PC-3 (cell line): ENCODE measurements at regions not wholly inside any gene's neighbourhood (a gene's known extent, or its start where the extent isn't known, plus 50 kb on each side); places are given as distances from the start of the nearest gene placed in this dataset.
"Not testable (repeated sequence)": the region's sequence is repeated elsewhere in the genome, so short reads cannot be mapped to it uniquely, and the experiment has no call there.

ENCODE experiments used
- ATAC-seq: fragments of 200-7000 bp; cut with Tn5 transposase; 2 replicates; pipeline ENCODE4 v1.9.1; 2020; ENCODE audit warnings: mild to moderate bottlenecking, moderate library complexity
- BruUV-seq: library from RNA; stranded (reverse); fragments of 400-500 nt; replicated peaks from 2 replicates; lab custom pipeline; 2021; lab: Mats Ljungman, UMichigan
- CTCF ChIA-PET: fragments of 300-600 bp; sonication (Branson Sonifier 250); formaldehyde crosslinking; loops from one replicate; lab custom pipeline; 2022; ENCODE audit warnings: antibody characterized with exemption; lab: Charles Lee
- POLR2A ChIA-PET: fragments of 300-600 bp; sonication (Branson Sonifier 250); formaldehyde crosslinking; loops from one replicate; lab custom pipeline; 2022; ENCODE audit warnings: antibody characterized with exemption; ENCODE audit not compliant: unreplicated experiment; lab: Charles Lee
- DNase-seq: peaks from one replicate; pipeline ENCODE4 v3.0.0-alpha.2; 2015
- H2AFZ ChIP-seq: fragments of 300-600 bp; sonication (generic); 2 replicates; pipeline ENCODE4 v1.6.0; 2016; ENCODE audit warnings: antibody characterized with exemption, low read length
- H3F3A ChIP-seq: fragments of 300-600 bp; sonication (generic); one replicate; pipeline ENCODE4 v1.6.0; 2017; ENCODE audit warnings: antibody characterized with exemption, low read length, control low read depth, mild to moderate bottlenecking; ENCODE audit not compliant: unreplicated experiment
- H3K27ac ChIP-seq: fragments of 300-600 bp; sonication (generic); 2 replicates; pipeline ENCODE4 v1.5.1; 2016; ENCODE audit warnings: mild to moderate bottlenecking, low read length
- H3K27me3 ChIP-seq: fragments of 300-600 bp; sonication (generic); 2 replicates; pipeline ENCODE4 v1.6.1; 2016; ENCODE audit warnings: low read length, mixed read lengths
- H3K36me3 ChIP-seq: fragments of 300-600 bp; sonication (generic); 2 replicates; pipeline ENCODE4 v1.6.1; 2016; ENCODE audit warnings: low read depth, mixed run types, low read length, mixed read lengths
- H3K4me1 ChIP-seq: fragments of 300-600 bp; sonication (generic); 2 replicates; pipeline ENCODE4 v1.5.1; 2016; ENCODE audit warnings: low read length; ENCODE audit not compliant: insufficient read depth
- H3K4me2 ChIP-seq: fragments of 300-600 bp; sonication (generic); 2 replicates; pipeline ENCODE4 v1.6.0; 2016; ENCODE audit warnings: low read length
- H3K4me3 ChIP-seq: fragments of 300-600 bp; sonication (generic); 2 replicates; pipeline ENCODE4 v1.5.1; 2016; ENCODE audit warnings: mild to moderate bottlenecking, low read length, mixed read lengths
- H3K79me2 ChIP-seq: fragments of 300-600 bp; sonication (generic); 2 replicates; pipeline ENCODE4 v1.6.1; 2017; ENCODE audit warnings: low read length, mixed read lengths
- H3K9ac ChIP-seq: fragments of 300-600 bp; sonication (generic); 2 replicates; pipeline ENCODE4 v1.6.0; 2016; ENCODE audit warnings: mild to moderate bottlenecking, low read length
- H3K9me2 ChIP-seq: fragments of 300-600 bp; sonication (generic); replicated peaks from 2 replicates; pipeline ENCODE4 v1.6.1; 2016; ENCODE audit warnings: mixed run types, low read length, mixed read lengths
- H3K9me3 ChIP-seq: fragments of 300-600 bp; sonication (generic); 2 replicates; pipeline ENCODE4 v1.6.1; 2016; ENCODE audit warnings: low read length, mixed read lengths
- H4K20me1 ChIP-seq: fragments of 300-600 bp; sonication (generic); 2 replicates; pipeline ENCODE4 v1.6.1; 2016; ENCODE audit warnings: low read length, mixed read lengths
- CTCF ChIP-seq: fragments of 300-600 bp; sonication (generic); conservative IDR thresholded peaks from 2 replicates; pipeline ENCODE4 v1.5.1; 2017; ENCODE audit warnings: antibody characterized with exemption, low read depth, mild to moderate bottlenecking, low read length
- EZH2 ChIP-seq: fragments of 300-600 bp; sonication (generic); IDR thresholded peaks from one replicate; pipeline ENCODE4 v1.6.1; 2017; ENCODE audit warnings: antibody characterized with exemption, mild to moderate bottlenecking, low read length; ENCODE audit not compliant: unreplicated experiment
- EZH2phosphoT487 ChIP-seq: fragments of 300-600 bp; sonication (generic); IDR thresholded peaks from 2 replicates; pipeline ENCODE4 v1.6.1; 2018; ENCODE audit warnings: mild to moderate bottlenecking, antibody characterized with exemption, low read length, borderline replicate concordance
- intact Hi-C: fragments of 100-400 bp; cut with micrococcal nuclease; formaldehyde crosslinking; loops from 2 replicates; pipeline ENCODE4 v1.9.0; 2023

GRCh38 chr5:118466418-118466817 is 521.9 kb downstream of the DTWD2 start:
- Histone ChIP-seq H4K20me1 (no peaks in the 10 kb centered on the region), H3K79me2 (no peaks in the 10 kb centered on the region), H3K27ac (no peak overlapping the region), H3K9me3 (no peaks in the 10 kb centered on the region), H3K9me2 (no peaks in the 10 kb centered on the region), H3K4me1 (no peaks in the 10 kb centered on the region), H3K4me3 (no peak overlapping the region), H3F3A (no peaks in the 10 kb centered on the region), H3K36me3 (no peaks in the 10 kb centered on the region), H3K27me3 (no peaks in the 10 kb centered on the region), H3K9ac (no peak overlapping the region), H3K4me2 (no peak overlapping the region), H2AFZ (no peak overlapping the region)
- ChIA-PET POLR2A (no interaction called here), CTCF (no interaction called here)
- DNase-seq (no peak), ATAC-seq (no peak)
- intact Hi-C loops: no loop called here
- no TSS peak for BruUV-seq
- no peak for TF ChIP-seq EZH2
- TF ChIP-seq CTCF: no peak
- no peak for TF ChIP-seq EZH2phosphoT487

GRCh38 chr5:118462276-118462675 is 526.1 kb downstream of the DTWD2 start:
- POLR2A ChIA-PET, H3K79me2 ChIP-seq, H3K4me2 ChIP-seq, ATAC-seq, H3K9ac ChIP-seq, BruUV-seq, H3K27ac ChIP-seq, H4K20me1 ChIP-seq, CTCF ChIA-PET, H3K9me3 ChIP-seq, H3K36me3 ChIP-seq, intact Hi-C loops, DNase-seq, H3K4me3 ChIP-seq, H3K9me2 ChIP-seq, H2AFZ ChIP-seq, H3K4me1 ChIP-seq, H3F3A ChIP-seq, H3K27me3 ChIP-seq: not testable (repeated sequence)

GRCh38 chr5:118461436-118461835 is 526.9 kb downstream of the DTWD2 start:
- H3K4me3 ChIP-seq: no peak overlapping the region
- H2AFZ ChIP-seq: no peak overlapping the region
- no peak overlapping the region for H3K9ac ChIP-seq
- DNase-seq: no peak
- H3K4me2 ChIP-seq: no peak overlapping the region
- H3K27ac ChIP-seq: no peak overlapping the region
- CTCF ChIA-PET: no interaction called here
- H4K20me1 ChIP-seq: no peaks in the 10 kb centered on the region
- POLR2A ChIA-PET: no interaction called here
- no peaks in the 10 kb centered on the region for H3K36me3 ChIP-seq
- no peaks in the 10 kb centered on the region for H3K4me1 ChIP-seq
- H3K27me3 ChIP-seq: no peaks in the 10 kb centered on the region
- ATAC-seq: no peak
- no peak for TF ChIP-seq EZH2
- TF ChIP-seq CTCF: no peak
- TF ChIP-seq EZH2phosphoT487: no peak
- no TSS peak for BruUV-seq
- intact Hi-C loops: no loop called here
- H3K9me2 ChIP-seq: no peaks in the 10 kb centered on the region
- H3F3A ChIP-seq: no peaks in the 10 kb centered on the region
- H3K79me2 ChIP-seq: no peaks in the 10 kb centered on the region
- H3K9me3 ChIP-seq: no peaks in the 10 kb centered on the region
